IMR-90 (cell line): ENCODE measurements at regions not wholly inside any gene's neighbourhood (a gene's known extent, or its start where the extent isn't known, plus 50 kb on each side); places are given as distances from the start of the nearest gene placed in this dataset.

ENCODE experiments used
- ATAC-seq: fragments of 200-7000 bp; cut with Tn5 transposase; 2 replicates; pipeline ENCODE4 v1.9.1; 2020; ENCODE audit warnings: low read depth, mild to moderate bottlenecking, moderate library complexity
- BruUV-seq: library from RNA; stranded (reverse); fragments of 400-500 nt; replicated peaks from 2 replicates; lab custom pipeline; 2021; lab: Mats Ljungman, UMichigan
- CTCF ChIA-PET: fragments of 300-600 bp; formaldehyde crosslinking; extraction: SDS; loops from one replicate; lab custom pipeline; 2021; ENCODE audit warnings: antibody characterized with exemption; lab: Yijun Ruan, JAX
- POLR2A ChIA-PET: fragments of 300-600 bp; sonication (Branson Sonifier 250); formaldehyde crosslinking; loops from one replicate; lab custom pipeline; 2022; ENCODE audit warnings: antibody characterized with exemption; ENCODE audit not compliant: unreplicated experiment; lab: Charles Lee
- DNase-seq: peaks from one replicate; pipeline ENCODE4 v3.0.0; 2013
- H2AFZ ChIP-seq: replicated peaks from 2 replicates; pipeline ENCODE3; 2013; ENCODE audit warnings: low read length, mild to moderate bottlenecking; ENCODE audit not compliant: poor library complexity
- H2AK5ac ChIP-seq: 2 replicates; pipeline ENCODE4 v1.6.1; 2013; ENCODE audit warnings: low read depth, low read length, inconsistent platforms
- H2AK9ac ChIP-seq: replicated peaks from 2 replicates; pipeline ENCODE3; 2013; ENCODE audit warnings: mild to moderate bottlenecking, low read depth, low read length, moderate library complexity; ENCODE audit not compliant: poor library complexity
- H2BK120ac ChIP-seq: 2 replicates; pipeline ENCODE4 v1.6.1; 2013; ENCODE audit warnings: low read depth, low read length, inconsistent platforms
- H2BK15ac ChIP-seq: 3 replicates; pipeline ENCODE4 v1.6.1; 2013; ENCODE audit warnings: low read depth, low read length, inconsistent platforms
- H2BK20ac ChIP-seq: 2 replicates; pipeline ENCODE4 v1.6.1; 2013; ENCODE audit warnings: low read depth, mild to moderate bottlenecking, inconsistent platforms, low read length, moderate library complexity
- H2BK5ac ChIP-seq: 2 replicates; pipeline ENCODE4 v1.6.1; 2013; ENCODE audit warnings: mild to moderate bottlenecking, low read depth, low read length, inconsistent platforms; ENCODE audit not compliant: poor library complexity, severe bottlenecking
- H3K14ac ChIP-seq: replicated peaks from 2 replicates; pipeline ENCODE4 v1.6.1; 2013; ENCODE audit warnings: low read depth, low read length, inconsistent platforms
- H3K18ac ChIP-seq: 2 replicates; pipeline ENCODE4 v1.6.1; 2013; ENCODE audit warnings: low read depth, low read length, control low read depth
- H3K23ac ChIP-seq: 2 replicates; pipeline ENCODE4 v1.6.1; 2013; ENCODE audit warnings: low read depth, low read length, inconsistent platforms
- H3K27ac ChIP-seq: 2 replicates; pipeline ENCODE4 v1.5.1; 2013; ENCODE audit warnings: mild to moderate bottlenecking, control low read depth, low read length; ENCODE audit not compliant: insufficient read depth
- H3K27me3 ChIP-seq: 2 replicates; pipeline ENCODE4 v1.6.1; 2013; ENCODE audit warnings: low read length; ENCODE audit not compliant: control insufficient read depth, insufficient read depth
- H3K36me3 ChIP-seq: 2 replicates; pipeline ENCODE4 v1.6.1; 2013; ENCODE audit warnings: low read length, mixed read lengths; ENCODE audit not compliant: control insufficient read depth, insufficient read depth
- H3K4ac ChIP-seq: 2 replicates; pipeline ENCODE4 v1.6.1; 2013; ENCODE audit warnings: low read depth, low read length, inconsistent platforms
- H3K4me1 ChIP-seq: 2 replicates; pipeline ENCODE4 v1.6.1; 2013; ENCODE audit warnings: low read length, mixed read lengths; ENCODE audit not compliant: control insufficient read depth, insufficient read depth
- H3K4me2 ChIP-seq: 2 replicates; pipeline ENCODE4 v1.6.1; 2013; ENCODE audit warnings: low read depth, mild to moderate bottlenecking, control low read depth, low read length, moderate library complexity
- H3K4me3 ChIP-seq: 2 replicates; pipeline ENCODE4 v1.5.1; 2013; ENCODE audit warnings: low read depth, mild to moderate bottlenecking, control low read depth, low read length, moderate library complexity; ENCODE audit not compliant: insufficient read depth
- H3K56ac ChIP-seq: 2 replicates; pipeline ENCODE4 v1.6.1; 2013; ENCODE audit warnings: low read length, inconsistent platforms; ENCODE audit not compliant: insufficient read depth; ENCODE audit errors: extremely low read depth
- H3K79me1 ChIP-seq, 2 experiments: 2 replicates each; pipeline ENCODE4 v1.6.1; 2013; ENCODE audit warnings: low read length in 2 of 2, inconsistent platforms in 1 of 2, low read depth in 1 of 2
- H3K9ac ChIP-seq: 2 replicates; pipeline ENCODE4 v1.6.1; 2013; ENCODE audit warnings: low read depth, low read length, control low read depth
- H3K9me1 ChIP-seq: 2 replicates; pipeline ENCODE4 v1.6.1; 2013; ENCODE audit warnings: low read length, inconsistent platforms; ENCODE audit not compliant: insufficient read depth
- H3K9me3 ChIP-seq: 2 replicates; pipeline ENCODE4 v1.6.1; 2013; ENCODE audit warnings: low read length; ENCODE audit not compliant: control insufficient read depth, insufficient read depth
- H4K20me1 ChIP-seq: 2 replicates; pipeline ENCODE4 v1.6.1; 2013; ENCODE audit warnings: low read length, inconsistent platforms; ENCODE audit not compliant: insufficient read depth
- H4K5ac ChIP-seq: 2 replicates; pipeline ENCODE4 v1.6.1; 2013; ENCODE audit warnings: mild to moderate bottlenecking, low read depth, low read length, control low read depth
- H4K8ac ChIP-seq, 2 experiments: 2 replicates each; pipeline ENCODE4 v1.6.1; 2013; ENCODE audit warnings: low read depth in 2 of 2, low read length in 2 of 2, control low read depth in 1 of 2, inconsistent platforms in 1 of 2
- H4K91ac ChIP-seq: 2 replicates; pipeline ENCODE4 v1.6.1; 2013; ENCODE audit warnings: low read depth, low read length, inconsistent platforms; ENCODE audit not compliant: insufficient read depth
- BHLHE40 ChIP-seq: fragments of 150-350 bp; IDR thresholded peaks from 2 replicates; pipeline ENCODE4 v1.6.1; 2016; ENCODE audit warnings: mild to moderate bottlenecking, low read depth, low read length
- CEBPB ChIP-seq: IDR thresholded peaks from 2 replicates; pipeline ENCODE4 v1.6.1; 2012; ENCODE audit warnings: low read depth, low read length, improper control_type of control experiment
- CHD1 ChIP-seq: IDR thresholded peaks from 2 replicates; pipeline ENCODE4 v1.6.1; 2012; ENCODE audit warnings: low read depth, low read length, improper control_type of control experiment
- CTCF ChIP-seq: conservative IDR thresholded peaks from 2 replicates; pipeline ENCODE4 v1.5.1; 2012; ENCODE audit warnings: mild to moderate bottlenecking, low read depth, low read length, improper control_type of control experiment
- ELK1 ChIP-seq: fragments of 150-350 bp; IDR thresholded peaks from 2 replicates; pipeline ENCODE4 v1.6.1; 2016; ENCODE audit warnings: low read depth, mild to moderate bottlenecking, low read length, moderate library complexity, borderline replicate concordance
- FOS ChIP-seq: fragments of 150-350 bp; IDR thresholded peaks from 2 replicates; pipeline ENCODE4 v1.6.1; 2016; ENCODE audit warnings: low read depth, low read length
- MAFK ChIP-seq: IDR thresholded peaks from 2 replicates; pipeline ENCODE4 v1.6.1; 2012; ENCODE audit warnings: low read depth, low read length, improper control_type of control experiment
- MAZ ChIP-seq: IDR thresholded peaks from 2 replicates; pipeline ENCODE4 v1.6.1; 2012; ENCODE audit warnings: low read depth, mild to moderate bottlenecking, low read length, improper control_type of control experiment, moderate library complexity, borderline replicate concordance
- MXI1 ChIP-seq: IDR thresholded peaks from 2 replicates; pipeline ENCODE4 v1.6.1; 2012; ENCODE audit warnings: low read depth, mild to moderate bottlenecking, low read length, moderate library complexity, borderline replicate concordance
- NFE2L2 ChIP-seq: fragments of 150-350 bp; IDR thresholded peaks from 2 replicates; pipeline ENCODE4 v1.6.1; 2016; ENCODE audit warnings: low read depth, mild to moderate bottlenecking, low read length
- POLR2A ChIP-seq: IDR thresholded peaks from 2 replicates; pipeline ENCODE4 v1.6.1; 2012; ENCODE audit warnings: mild to moderate bottlenecking, low read depth, low read length
- RAD21 ChIP-seq: IDR thresholded peaks from 2 replicates; pipeline ENCODE4 v1.6.1; 2012; ENCODE audit warnings: low read length, improper control_type of control experiment
- RCOR1 ChIP-seq: IDR thresholded peaks from 2 replicates; pipeline ENCODE4 v1.6.1; 2012; ENCODE audit warnings: mild to moderate bottlenecking, low read length, improper control_type of control experiment; ENCODE audit not compliant: insufficient replicate concordance
- RFX5 ChIP-seq: IDR thresholded peaks from 2 replicates; pipeline ENCODE4 v1.8.0; 2012; ENCODE audit warnings: low read depth, mild to moderate bottlenecking, low read length, moderate library complexity
- SMC3 ChIP-seq: fragments of 150-350 bp; IDR thresholded peaks from 2 replicates; pipeline ENCODE4 v1.6.1; 2016; ENCODE audit warnings: low read depth, mild to moderate bottlenecking, antibody characterized with exemption, low read length, moderate library complexity
- USF2 ChIP-seq: fragments of 150-350 bp; IDR thresholded peaks from 2 replicates; pipeline ENCODE4 v1.6.1; 2017; ENCODE audit warnings: mild to moderate bottlenecking, antibody characterized with exemption, low read length, low read depth
- WGBS, 2 experiments: methylation state at CpG; one replicate each; pipeline versions ENCODE4 v1.1.5 to v1.1.7; 2013; ENCODE audit warnings: missing lambda C conversion rate in 2 of 2; ENCODE audit not compliant: insufficient read length in 1 of 2; ENCODE audit errors: extremely low coverage in 2 of 2; 5-methylcytosine and 5-hydroxymethylcytosine counted together
- dilution Hi-C: fragments of 300-500 bp; cut with HindIII; formaldehyde crosslinking; loops from one replicate; pipeline ENCODE4 v1.14.3; 2018; ENCODE audit warnings: low sequenced_read_pairs; ENCODE audit not compliant: unreplicated experiment
- in situ Hi-C: fragments of 300-500 bp; cut with MboI; formaldehyde crosslinking; loops from 3 replicates; pipeline ENCODE4 v1.14.3; 2019; ENCODE audit warnings: low sequenced_read_pairs, inconsistent platforms, mixed read lengths
- intact Hi-C: fragments of 100-400 bp; cut with micrococcal nuclease; formaldehyde crosslinking; loops from 2 replicates; pipeline ENCODE4 v1.10.0; 2022

- Histone ChIP-seq H3K79me1 (no peaks in the 10 kb centered on the region), H3K23ac (no peak overlapping the region), H3K27me3 (no peaks in the 10 kb centered on the region), H2BK5ac (no peak overlapping the region), H3K27ac (no peak overlapping the region), H2AFZ (no peak overlapping the region), H2BK120ac (no peak overlapping the region), H4K20me1 (no peaks in the 10 kb centered on the region), H3K9me3 (peaks cover 29% of the 10 kb centered on the region), H3K9ac (no peak overlapping the region), H3K9me1 (no peaks in the 10 kb centered on the region), H4K91ac (no peak overlapping the region), H3K4me3 (no peak overlapping the region), H2BK15ac (no peak overlapping the region), H2BK20ac (no peak overlapping the region), H3K4ac (no peak overlapping the region), H3K4me1 (no peaks in the 10 kb centered on the region), H3K56ac (no peak overlapping the region), H4K8ac (no peak overlapping the region), H2AK5ac (no peak overlapping the region), H2AK9ac (no peak overlapping the region), H4K5ac (no peak overlapping the region), H3K14ac (no peak overlapping the region), H3K18ac (no peak overlapping the region), H3K36me3 (no peaks in the 10 kb centered on the region), H3K4me2 (no peak overlapping the region)
- BruUV-seq, result no TSS peak
- dilution Hi-C loops, result no loop called here
- DNase-seq, result no peak
- TF ChIP-seq ELK1 (no peak), CTCF (no peak), RCOR1 (no peak), USF2 (no peak), MXI1 (no peak), BHLHE40 (no peak), POLR2A (no peak), CEBPB (no peak), FOS (no peak), CHD1 (no peak), RFX5 (no peak), MAZ (no peak), MAFK (no peak), NFE2L2 (no peak), SMC3 (no peak), RAD21 (no peak)
- CTCF ChIA-PET, result no interaction called here
- intact Hi-C loops, result no loop called here
- in situ Hi-C loops, result no loop called here
- POLR2A ChIA-PET, result no interaction called here
- WGBS, 2 experiments, result no CpG with 5 or more reads among the region's 3 CpGs
- ATAC-seq, result no peak
Measured at GRCh38 chr16:9534759-9535158, 443.3 kb downstream of the HAPSTR1 start.
